ENCODE measurements at regions not wholly inside any gene's neighbourhood (a gene's known extent, or its start where the extent isn't known, plus 50 kb on each side); places are given as distances from the start of the nearest gene placed in this dataset.

DNA sequence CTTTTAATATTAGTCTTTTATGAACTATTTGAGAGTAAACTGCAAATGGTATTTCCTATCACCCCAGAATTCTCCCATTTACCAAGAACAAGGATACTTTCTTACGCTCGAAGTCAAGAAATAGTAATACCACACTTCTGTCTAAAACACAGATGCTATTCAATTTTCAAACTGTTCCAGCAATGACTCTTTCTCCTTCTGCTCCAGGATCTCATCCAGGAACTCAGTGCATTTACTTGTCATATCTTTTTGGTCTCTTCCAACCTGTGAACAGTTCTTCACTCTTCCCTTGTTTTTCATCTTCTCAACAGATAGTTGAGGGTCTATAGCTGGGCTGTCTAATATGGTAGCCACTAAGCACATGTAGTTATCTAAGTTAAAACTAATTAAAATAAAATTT, 87.1 kb upstream of the GAP43 start:
- intact Hi-C loops (cut with DNase I; ENCODE audit: low total_unique reads): no loop called here
- no peak for DNase-seq (ENCODE audit: low spot score in 2 of 2)
- H3K4me3 ChIP-seq (ENCODE audit: low read depth, poor library complexity, severe bottlenecking): no peak overlapping the region
- TF ChIP-seq POLR2A (IDR thresholded peaks at IDR 0.05): no peak
- TF ChIP-seq, protein P1, sequence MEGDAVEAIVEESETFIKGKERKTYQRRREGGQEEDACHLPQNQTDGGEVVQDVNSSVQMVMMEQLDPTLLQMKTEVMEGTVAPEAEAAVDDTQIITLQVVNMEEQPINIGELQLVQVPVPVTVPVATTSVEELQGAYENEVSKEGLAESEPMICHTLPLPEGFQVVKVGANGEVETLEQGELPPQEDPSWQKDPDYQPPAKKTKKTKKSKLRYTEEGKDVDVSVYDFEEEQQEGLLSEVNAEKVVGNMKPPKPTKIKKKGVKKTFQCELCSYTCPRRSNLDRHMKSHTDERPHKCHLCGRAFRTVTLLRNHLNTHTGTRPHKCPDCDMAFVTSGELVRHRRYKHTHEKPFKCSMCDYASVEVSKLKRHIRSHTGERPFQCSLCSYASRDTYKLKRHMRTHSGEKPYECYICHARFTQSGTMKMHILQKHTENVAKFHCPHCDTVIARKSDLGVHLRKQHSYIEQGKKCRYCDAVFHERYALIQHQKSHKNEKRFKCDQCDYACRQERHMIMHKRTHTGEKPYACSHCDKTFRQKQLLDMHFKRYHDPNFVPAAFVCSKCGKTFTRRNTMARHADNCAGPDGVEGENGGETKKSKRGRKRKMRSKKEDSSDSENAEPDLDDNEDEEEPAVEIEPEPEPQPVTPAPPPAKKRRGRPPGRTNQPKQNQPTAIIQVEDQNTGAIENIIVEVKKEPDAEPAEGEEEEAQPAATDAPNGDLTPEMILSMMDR (IDR thresholded peaks at IDR 0.05): no peak
- WGBS, 2 donors: 99% methylated on average over 2 of the region's 2 CpGs

DNA sequence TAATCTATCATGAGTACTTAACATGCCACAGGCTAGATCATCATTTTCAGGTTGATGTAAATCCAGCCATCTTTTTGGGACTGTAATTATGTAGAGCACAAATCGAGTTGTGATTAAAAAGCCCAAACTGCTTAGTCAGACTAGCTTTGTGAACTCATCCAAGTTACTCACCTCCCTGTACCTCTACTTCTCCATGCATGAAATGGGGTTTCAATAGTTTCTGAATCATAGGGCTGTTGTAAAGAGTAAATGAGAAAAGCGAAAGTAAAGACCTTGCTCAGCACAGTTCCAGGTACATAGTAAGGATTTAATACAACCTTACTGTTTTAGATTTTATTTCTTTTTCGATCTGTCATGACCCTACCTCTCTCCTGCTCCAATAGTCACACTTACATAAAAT, 85.6 kb upstream of the GAP43 start:
- no peak for DNase-seq (ENCODE audit: low spot score in 2 of 2)
- intact Hi-C loops (cut with DNase I; ENCODE audit: low total_unique reads): no loop called here
- 81 to 83% methylated on average over 3 of the region's 3 CpGs for WGBS, 2 donors

DNA sequence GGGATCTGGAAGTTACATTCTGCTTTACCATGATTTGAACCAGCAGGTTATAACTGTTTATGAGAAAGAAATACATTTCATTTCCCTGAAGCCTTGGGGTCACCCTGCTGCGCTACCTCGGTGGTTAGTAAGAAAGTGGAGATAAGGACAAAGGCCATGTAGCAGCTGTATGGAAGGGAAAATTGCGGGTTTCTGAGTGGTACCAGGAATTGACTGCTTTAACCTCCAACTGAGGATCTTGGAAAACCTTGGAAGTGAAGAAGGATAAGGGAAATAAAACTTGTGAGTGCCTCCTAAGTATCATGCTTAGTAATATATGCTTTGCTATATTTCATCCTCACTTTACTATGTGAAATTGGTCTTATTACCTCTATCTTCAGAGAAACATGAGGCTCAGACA, 76.1 kb upstream of the GAP43 start:
- TF ChIP-seq, protein P1 (IDR thresholded peaks at IDR 0.05): no peak
- no peak for TF ChIP-seq POLR2A (IDR thresholded peaks at IDR 0.05)
- 93 to 97% methylated on average over 3 of the region's 3 CpGs for WGBS, 2 donors
- no peak for DNase-seq (ENCODE audit: low spot score in 2 of 2)
- H3K4me3 ChIP-seq (ENCODE audit: low read depth, poor library complexity, severe bottlenecking): no peak overlapping the region
- intact Hi-C loops (cut with DNase I; ENCODE audit: low total_unique reads): no loop called here

More for the DNA sequence above, 85.6 kb upstream of the GAP43 start:
- H3K4me3 ChIP-seq (ENCODE audit: low read depth, poor library complexity, severe bottlenecking): no peak overlapping the region
- TF ChIP-seq, protein P1 (IDR thresholded peaks at IDR 0.05): no peak
- no peak for TF ChIP-seq POLR2A (IDR thresholded peaks at IDR 0.05)

DNA sequence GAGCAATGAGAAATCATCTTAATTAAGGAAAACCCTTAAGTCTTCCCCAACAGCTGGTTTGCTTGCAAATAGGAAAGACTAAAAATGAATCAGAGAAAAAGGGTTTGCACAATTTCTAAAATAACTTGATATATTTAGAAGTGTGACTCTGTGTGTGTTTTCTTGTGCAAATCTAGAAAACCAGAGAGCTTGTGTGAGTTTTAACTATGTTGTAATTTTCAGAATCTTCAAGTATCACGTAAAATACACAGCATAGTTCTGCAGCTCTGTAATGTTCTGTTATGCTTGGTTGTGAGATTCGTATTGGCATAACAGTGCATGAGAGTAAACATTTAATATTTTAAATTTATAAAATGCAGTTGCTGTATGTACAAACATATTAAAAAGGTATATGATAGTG, 74.7 kb upstream of the GAP43 start:
- 73 to 83% methylated on average over 2 of the region's 2 CpGs for WGBS, 2 donors
- TF ChIP-seq, protein P1 (IDR thresholded peaks at IDR 0.05): no peak
- no peak for TF ChIP-seq POLR2A (IDR thresholded peaks at IDR 0.05)
- intact Hi-C loops (cut with DNase I; ENCODE audit: low total_unique reads): no loop called here
- H3K4me3 ChIP-seq (ENCODE audit: low read depth, poor library complexity, severe bottlenecking): no peak overlapping the region
- DNase-seq (ENCODE audit: low spot score in 2 of 2): no peak

DNA sequence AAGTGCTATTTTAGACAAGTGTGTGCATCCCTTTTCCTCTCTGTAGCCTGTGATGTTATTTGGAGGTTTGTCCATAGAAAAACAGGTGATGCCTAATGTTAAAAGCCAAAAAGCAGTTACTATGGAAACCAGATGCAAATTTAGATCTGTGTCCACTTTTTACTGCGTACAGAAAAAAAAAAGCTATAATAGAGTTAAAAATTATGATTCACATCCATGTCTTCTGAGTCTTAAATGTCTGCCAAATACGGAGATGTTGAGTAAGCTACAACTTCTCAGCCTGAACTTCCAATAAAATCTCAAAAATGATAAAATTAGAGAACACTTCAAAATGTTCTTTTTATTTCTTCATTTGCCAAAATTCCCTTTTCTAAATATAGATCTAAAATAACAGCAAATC, 74.2 kb upstream of the GAP43 start:
- DNase-seq (ENCODE audit: low spot score in 2 of 2): no peak
- TF ChIP-seq POLR2A (IDR thresholded peaks at IDR 0.05): no peak
- TF ChIP-seq, protein P1 (IDR thresholded peaks at IDR 0.05): no peak
- H3K4me3 ChIP-seq (ENCODE audit: low read depth, poor library complexity, severe bottlenecking): no peak overlapping the region
- intact Hi-C loops (cut with DNase I; ENCODE audit: low total_unique reads): no loop called here
- WGBS, 2 donors: 42 to 52% methylated on average over 2 of the region's 2 CpGs

DNA sequence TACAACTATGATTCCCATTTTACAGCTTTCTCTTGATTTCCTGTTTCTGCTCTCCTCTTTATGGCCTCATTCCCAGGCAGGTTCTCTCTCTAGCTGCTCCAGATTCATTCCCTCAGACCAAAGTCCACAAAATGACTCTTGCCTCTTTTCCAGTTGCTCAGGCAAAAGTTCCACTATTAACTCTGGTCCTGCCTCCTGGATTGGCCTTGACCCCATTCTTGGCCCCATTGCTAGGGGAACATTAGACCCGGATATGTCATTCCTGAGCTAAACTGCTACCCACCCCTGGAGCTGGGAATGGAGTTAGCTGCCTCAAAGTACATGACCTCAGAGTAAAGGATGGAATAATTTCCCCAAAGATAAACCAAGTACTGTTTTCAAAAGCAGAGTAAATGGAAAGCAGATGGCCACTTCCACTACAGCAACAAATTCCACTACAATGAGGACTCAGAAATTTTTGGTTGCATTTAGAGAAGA, 73.0 kb upstream of the GAP43 start:
- WGBS, 2 donors: 48 to 80% methylated on average over 1 of the region's 1 CpG
- DNase-seq (ENCODE audit: low spot score in 2 of 2): no peak

More for the DNA sequence above, 73.0 kb upstream of the GAP43 start:
- intact Hi-C loops (cut with DNase I; ENCODE audit: low total_unique reads): no loop called here
- no peak overlapping the region for H3K4me3 ChIP-seq (ENCODE audit: low read depth, poor library complexity, severe bottlenecking)
- TF ChIP-seq, protein P1 (IDR thresholded peaks at IDR 0.05): no peak
- no peak for TF ChIP-seq POLR2A (IDR thresholded peaks at IDR 0.05)
